OCI-LY7 (cell line): ENCODE measurements at regions not wholly inside any gene's neighbourhood (a gene's known extent, or its start where the extent isn't known, plus 50 kb on each side); places are given as distances from the start of the nearest gene placed in this dataset.

Source experiments
- CTCF ChIP-seq: fragments of 200-600 bp; sonication (generic); conservative IDR thresholded peaks from 2 replicates; pipeline ENCODE4 v1.5.1; 2014; ENCODE audit warnings: mild to moderate bottlenecking, antibody characterized with exemption, low read length, moderate library complexity, mixed read lengths
- EZH2phosphoT487 ChIP-seq: fragments of 200-600 bp; sonication (generic); IDR thresholded peaks from 2 replicates; pipeline ENCODE4 v1.6.1; 2018; ENCODE audit warnings: low read depth, borderline replicate concordance, mild to moderate bottlenecking, mixed run types, antibody characterized with exemption, low read length, moderate library complexity, mixed read lengths

DNA sequence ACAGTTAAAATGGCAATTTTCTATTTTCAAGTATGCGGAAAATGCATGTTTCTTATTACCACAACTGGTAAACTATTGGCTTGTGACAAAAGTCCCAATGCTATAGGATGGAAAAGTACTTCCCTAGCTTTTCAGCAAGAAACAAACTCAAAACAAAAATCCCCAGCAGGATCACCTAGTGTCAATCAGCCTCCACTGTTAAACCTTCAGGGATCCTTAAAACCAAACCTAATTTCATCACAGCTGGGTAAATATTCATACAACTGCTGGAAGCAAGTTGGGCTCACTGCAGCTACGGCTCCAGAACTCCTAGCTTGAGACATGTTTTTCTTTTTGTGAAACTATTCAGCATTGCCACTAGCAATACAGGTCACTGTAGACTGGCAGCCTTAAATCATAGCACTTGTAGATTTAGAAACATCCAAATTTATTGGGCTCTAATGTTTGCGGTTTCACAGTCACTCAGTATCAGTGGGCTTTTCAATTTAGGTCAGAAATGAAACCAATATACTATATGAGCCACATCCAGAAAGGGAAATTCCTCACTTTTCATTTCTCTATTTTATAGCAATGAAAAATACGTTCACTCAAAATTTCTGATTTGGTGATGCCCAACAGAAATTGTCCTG lies 145.2 kb upstream of the ANK3 start:
- TF ChIP-seq CTCF = no peak
- TF ChIP-seq EZH2phosphoT487 = no peak
